Ishikawa (cell line): ENCODE measurements at regions not wholly inside any gene's neighbourhood (a gene's known extent, or its start where the extent isn't known, plus 50 kb on each side); places are given as distances from the start of the nearest gene placed in this dataset.

Experiments used
- CEBPB ChIP-seq: IDR thresholded peaks from 2 replicates; pipeline ENCODE4 v1.6.1; 2012
- EGR1 ChIP-seq: IDR thresholded peaks from 2 replicates; pipeline ENCODE4 v1.6.1; 2012
- FOXM1 ChIP-seq: IDR thresholded peaks from 2 replicates; pipeline ENCODE4 v1.6.1; 2012; ENCODE audit warnings: low read depth, borderline replicate concordance
- NFIC ChIP-seq: IDR thresholded peaks from 2 replicates; pipeline ENCODE4 v1.6.1; 2012
- RAD21 ChIP-seq: IDR thresholded peaks from 2 replicates; pipeline ENCODE4 v1.6.1; 2012; ENCODE audit warnings: low read depth
- TAF1 ChIP-seq: IDR thresholded peaks from 2 replicates; pipeline ENCODE4 v1.6.1; 2012; ENCODE audit warnings: low read depth, mild to moderate bottlenecking
- TCF12 ChIP-seq: IDR thresholded peaks from 2 replicates; pipeline ENCODE4 v1.6.1; 2012; ENCODE audit warnings: low read depth
- TEAD4 ChIP-seq: IDR thresholded peaks from 2 replicates; pipeline ENCODE4 v1.6.1; 2012
- YY1 ChIP-seq: IDR thresholded peaks from 2 replicates; pipeline ENCODE4 v1.6.1; 2012; ENCODE audit warnings: low read depth
- ZBTB7A ChIP-seq: IDR thresholded peaks from 2 replicates; pipeline ENCODE4 v1.6.1; 2012; ENCODE audit warnings: low read depth
- TF ChIP-seq, protein P1 (sequence below): IDR thresholded peaks from 2 replicates; pipeline ENCODE4 v1.6.1; 2012
- TF ChIP-seq, protein P2 (sequence below): IDR thresholded peaks from 2 replicates; pipeline ENCODE4 v1.6.1; 2012; ENCODE audit warnings: low read depth, mild to moderate bottlenecking

DNA sequence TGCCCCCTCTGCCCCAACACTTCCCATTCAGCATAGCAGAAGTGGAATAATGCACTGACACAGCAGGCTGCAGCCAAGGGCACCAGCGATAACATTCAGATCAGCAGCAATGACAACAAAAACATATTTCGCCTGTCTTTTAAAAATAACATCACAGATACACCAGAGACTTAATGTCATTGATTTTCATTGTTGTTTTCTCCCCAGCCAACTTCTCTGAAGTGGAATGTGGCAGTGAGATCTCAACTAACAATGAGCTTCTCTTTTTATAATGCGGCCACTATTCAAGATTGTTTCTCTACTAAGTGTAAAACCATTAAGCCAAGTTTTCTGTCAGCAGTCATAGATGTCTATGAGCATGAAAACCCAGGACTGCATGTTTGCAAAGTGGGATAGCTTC is 158.2 kb upstream of the TMEM229A start:
- no peak for TF ChIP-seq TAF1
- no peak for TF ChIP-seq FOXM1
- no peak for TF ChIP-seq RAD21
- TF ChIP-seq, protein P1, sequence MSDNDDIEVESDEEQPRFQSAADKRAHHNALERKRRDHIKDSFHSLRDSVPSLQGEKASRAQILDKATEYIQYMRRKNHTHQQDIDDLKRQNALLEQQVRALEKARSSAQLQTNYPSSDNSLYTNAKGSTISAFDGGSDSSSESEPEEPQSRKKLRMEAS, result no peak
- no peak for TF ChIP-seq CEBPB
- no peak for TF ChIP-seq ZBTB7A
- no peak for TF ChIP-seq YY1
- no peak for TF ChIP-seq TCF12
- TF ChIP-seq, protein P2, sequence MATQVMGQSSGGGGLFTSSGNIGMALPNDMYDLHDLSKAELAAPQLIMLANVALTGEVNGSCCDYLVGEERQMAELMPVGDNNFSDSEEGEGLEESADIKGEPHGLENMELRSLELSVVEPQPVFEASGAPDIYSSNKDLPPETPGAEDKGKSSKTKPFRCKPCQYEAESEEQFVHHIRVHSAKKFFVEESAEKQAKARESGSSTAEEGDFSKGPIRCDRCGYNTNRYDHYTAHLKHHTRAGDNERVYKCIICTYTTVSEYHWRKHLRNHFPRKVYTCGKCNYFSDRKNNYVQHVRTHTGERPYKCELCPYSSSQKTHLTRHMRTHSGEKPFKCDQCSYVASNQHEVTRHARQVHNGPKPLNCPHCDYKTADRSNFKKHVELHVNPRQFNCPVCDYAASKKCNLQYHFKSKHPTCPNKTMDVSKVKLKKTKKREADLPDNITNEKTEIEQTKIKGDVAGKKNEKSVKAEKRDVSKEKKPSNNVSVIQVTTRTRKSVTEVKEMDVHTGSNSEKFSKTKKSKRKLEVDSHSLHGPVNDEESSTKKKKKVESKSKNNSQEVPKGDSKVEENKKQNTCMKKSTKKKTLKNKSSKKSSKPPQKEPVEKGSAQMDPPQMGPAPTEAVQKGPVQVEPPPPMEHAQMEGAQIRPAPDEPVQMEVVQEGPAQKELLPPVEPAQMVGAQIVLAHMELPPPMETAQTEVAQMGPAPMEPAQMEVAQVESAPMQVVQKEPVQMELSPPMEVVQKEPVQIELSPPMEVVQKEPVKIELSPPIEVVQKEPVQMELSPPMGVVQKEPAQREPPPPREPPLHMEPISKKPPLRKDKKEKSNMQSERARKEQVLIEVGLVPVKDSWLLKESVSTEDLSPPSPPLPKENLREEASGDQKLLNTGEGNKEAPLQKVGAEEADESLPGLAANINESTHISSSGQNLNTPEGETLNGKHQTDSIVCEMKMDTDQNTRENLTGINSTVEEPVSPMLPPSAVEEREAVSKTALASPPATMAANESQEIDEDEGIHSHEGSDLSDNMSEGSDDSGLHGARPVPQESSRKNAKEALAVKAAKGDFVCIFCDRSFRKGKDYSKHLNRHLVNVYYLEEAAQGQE, result no peak
- TF ChIP-seq EGR1, result no peak
- no peak for TF ChIP-seq TEAD4
- no peak for TF ChIP-seq NFIC
